B cell (primary cell): ENCODE measurements at regions not wholly inside any gene's neighbourhood (a gene's known extent, or its start where the extent isn't known, plus 50 kb on each side); places are given as distances from the start of the nearest gene placed in this dataset.

Source experiments
- CTCF ChIP-seq: fragments of 200-600 bp; IDR thresholded peaks from one replicate; pipeline ENCODE4 v1.8.0; 2022; ENCODE audit warnings: antibody characterized with exemption, mild to moderate bottlenecking
- EZH2 ChIP-seq: IDR thresholded peaks from 2 replicates; pipeline ENCODE4 v1.6.1; 2012; ENCODE audit warnings: borderline replicate concordance, low read depth, mild to moderate bottlenecking, moderate library complexity, low read length; ENCODE audit not compliant: insufficient read depth, poor library complexity, severe bottlenecking

DNA sequence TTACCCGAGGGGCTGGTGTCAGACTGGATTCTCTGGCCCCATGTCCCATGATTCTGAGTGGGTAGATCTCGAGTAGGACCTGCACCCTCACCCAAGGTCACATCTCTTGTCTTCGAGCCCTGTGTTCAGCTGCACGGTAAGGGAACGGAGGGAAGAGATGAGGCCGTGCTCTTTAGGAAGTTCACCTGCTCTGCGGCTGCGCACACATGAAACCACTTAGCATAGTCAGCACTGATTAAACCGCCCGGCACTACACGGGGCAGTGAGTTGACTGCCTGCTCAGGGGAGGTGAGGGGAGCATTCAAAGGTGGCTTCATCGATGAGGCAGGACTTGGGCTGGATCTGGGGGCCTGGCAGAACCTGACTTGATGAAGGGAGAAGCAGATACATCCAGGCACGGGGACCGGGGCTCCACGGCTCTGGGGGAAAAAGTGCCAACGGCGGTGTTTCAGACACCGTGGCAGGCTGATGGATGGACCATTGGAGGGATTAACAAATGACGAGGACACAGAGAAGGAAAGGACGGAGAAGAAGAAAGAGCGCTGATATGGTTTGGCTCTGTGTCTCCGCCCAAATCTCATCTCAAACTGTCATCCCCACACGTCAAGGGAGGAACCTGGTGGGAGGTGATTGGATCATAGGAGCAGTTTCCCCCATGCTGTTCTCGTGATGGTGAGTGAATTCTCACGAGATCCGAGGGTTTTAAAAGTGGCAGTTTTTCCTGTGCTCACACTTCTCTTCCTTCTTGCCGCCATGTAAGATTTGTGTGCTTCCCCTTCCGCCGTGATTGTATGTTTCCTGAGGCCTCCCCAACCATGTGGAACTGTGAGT, 248.6 kb downstream of the CYP26B1 start:
- no peak for TF ChIP-seq EZH2
- no peak for TF ChIP-seq CTCF
